ENCODE measurements at regions not wholly inside any gene's neighbourhood (a gene's known extent, or its start where the extent isn't known, plus 50 kb on each side); places are given as distances from the start of the nearest gene placed in this dataset.

DNA sequence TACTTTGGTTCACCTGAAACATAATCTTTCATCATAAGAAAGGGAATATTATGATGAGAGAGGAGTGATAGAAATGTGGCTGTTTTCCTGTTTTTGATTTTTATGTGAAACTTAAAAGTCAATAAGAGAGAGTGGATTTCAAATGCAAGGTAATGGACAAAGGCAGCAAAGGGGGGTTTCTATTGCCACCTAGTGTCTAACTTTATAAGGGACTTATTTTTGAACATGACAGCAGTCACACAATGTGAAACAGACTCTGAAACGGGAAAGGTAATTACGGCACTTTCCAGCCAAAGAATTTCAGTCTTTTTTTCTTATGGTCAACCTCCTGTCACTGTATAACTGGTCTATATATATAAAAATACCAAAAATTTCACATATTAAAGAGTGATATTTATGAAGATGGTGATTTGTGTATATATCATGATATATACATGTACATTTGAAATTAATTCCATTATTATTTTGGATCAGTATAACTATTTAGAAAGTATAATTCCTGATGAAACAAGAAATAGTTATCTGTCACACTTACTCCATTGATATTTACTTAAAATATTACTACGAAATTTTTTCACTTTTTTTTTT is 127.1 kb downstream of the FBXO8 start:
- Histone ChIP-seq H3K9me3 (no peaks in the 10 kb centered on the region), H3K4me1 (no peaks in the 10 kb centered on the region), H3K27ac (peak overlapping the region in 3 of 4 donors; percentile 39 to 72 (median 60)), H3K27me3 (no peaks in the 10 kb centered on the region), H3K36me3 (no peaks in the 10 kb centered on the region), H3K4me3 (no peak overlapping the region)
- DNase-seq: no peak
- intact Hi-C loops (cut with DNase I; ENCODE audit: low total_unique reads): loop anchor here (5.0 kb wide), 1 partner anchor 639 kb away; no protein-coding TSS in a partner anchor
- 11 to 21% methylated on average over 3 of the region's 3 CpGs for WGBS, 2 donors (ENCODE audit: low coverage in 1 of 2)
- TF ChIP-seq, protein P1, sequence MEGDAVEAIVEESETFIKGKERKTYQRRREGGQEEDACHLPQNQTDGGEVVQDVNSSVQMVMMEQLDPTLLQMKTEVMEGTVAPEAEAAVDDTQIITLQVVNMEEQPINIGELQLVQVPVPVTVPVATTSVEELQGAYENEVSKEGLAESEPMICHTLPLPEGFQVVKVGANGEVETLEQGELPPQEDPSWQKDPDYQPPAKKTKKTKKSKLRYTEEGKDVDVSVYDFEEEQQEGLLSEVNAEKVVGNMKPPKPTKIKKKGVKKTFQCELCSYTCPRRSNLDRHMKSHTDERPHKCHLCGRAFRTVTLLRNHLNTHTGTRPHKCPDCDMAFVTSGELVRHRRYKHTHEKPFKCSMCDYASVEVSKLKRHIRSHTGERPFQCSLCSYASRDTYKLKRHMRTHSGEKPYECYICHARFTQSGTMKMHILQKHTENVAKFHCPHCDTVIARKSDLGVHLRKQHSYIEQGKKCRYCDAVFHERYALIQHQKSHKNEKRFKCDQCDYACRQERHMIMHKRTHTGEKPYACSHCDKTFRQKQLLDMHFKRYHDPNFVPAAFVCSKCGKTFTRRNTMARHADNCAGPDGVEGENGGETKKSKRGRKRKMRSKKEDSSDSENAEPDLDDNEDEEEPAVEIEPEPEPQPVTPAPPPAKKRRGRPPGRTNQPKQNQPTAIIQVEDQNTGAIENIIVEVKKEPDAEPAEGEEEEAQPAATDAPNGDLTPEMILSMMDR (IDR thresholded peaks at IDR 0.05): peak; percentile 46 to 61 (median 54)
- no peak for TF ChIP-seq POLR2AphosphoS5 (IDR thresholded peaks at IDR 0.05)
- in situ Hi-C loops (cut with MboI; ENCODE audit: low pct_ligation_motif_present in 1 of 4, low pct_unique_long_range_greater_than_20kb in 1 of 4, low sequenced_read_pairs in 3 of 4): loop anchor here in 1 of 4 donors (25.0 kb wide), 1 partner anchor 644 kb away; no protein-coding TSS in a partner anchor

DNA sequence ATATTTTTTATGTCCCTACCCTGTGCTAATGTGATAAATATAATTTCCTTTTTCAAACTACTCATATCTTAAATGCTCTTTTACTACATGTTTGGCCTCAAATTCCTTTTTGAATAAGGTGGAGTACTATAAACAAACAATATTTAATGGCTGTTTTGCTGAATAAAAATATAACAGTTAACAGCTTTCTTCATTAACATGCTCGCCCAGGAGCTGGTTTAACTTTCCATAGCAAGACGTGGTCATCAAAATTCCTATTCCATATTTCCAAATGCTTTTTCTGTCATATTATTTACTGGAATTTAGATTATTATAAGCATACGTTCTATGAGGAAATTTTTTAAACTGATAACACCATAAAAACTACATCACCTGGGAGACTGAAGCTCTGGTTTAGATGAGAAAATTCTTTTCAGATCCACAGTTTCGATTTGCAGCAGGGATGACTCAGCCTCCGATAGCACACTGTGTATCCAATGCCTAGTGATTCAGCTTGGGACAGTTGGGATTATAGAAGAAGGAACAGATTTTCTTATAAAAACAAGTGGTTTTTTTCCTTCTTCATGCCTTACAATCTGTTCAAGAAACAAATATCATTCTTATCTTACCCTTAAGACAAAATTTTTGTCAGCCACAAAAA is 129.1 kb downstream of the FBXO8 start:
- no peaks in the 10 kb centered on the region for H3K27me3 ChIP-seq
- no peaks in the 10 kb centered on the region for H3K36me3 ChIP-seq
- 18 to 29% methylated on average over 4 to 5 of the region's 5 CpGs for WGBS, 2 donors (ENCODE audit: low coverage in 1 of 2)
- no peaks in the 10 kb centered on the region for H3K9me3 ChIP-seq
- TF ChIP-seq POLR2AphosphoS5 (IDR thresholded peaks at IDR 0.05) (peak in 1 of 3 donors; percentile 11), EP300 (IDR thresholded peaks at IDR 0.05; ENCODE audit: low read depth) (no peak)
- intact Hi-C loops (cut with DNase I; ENCODE audit: low total_unique reads): no loop called here
- H3K27ac ChIP-seq: peak overlapping the region; percentile 39 to 72 (median 52)
- no peaks in the 10 kb centered on the region for H3K4me1 ChIP-seq
- peak overlapping the region in 3 of 4 donors; percentile 10 to 37 (median 22) for H3K4me3 ChIP-seq
- in situ Hi-C loops (cut with MboI; ENCODE audit: low pct_ligation_motif_present in 1 of 4, low pct_unique_long_range_greater_than_20kb in 1 of 4, low sequenced_read_pairs in 3 of 4): loop anchor here in 1 of 4 donors (25.0 kb wide), 1 partner anchor 642 kb away; no protein-coding TSS in a partner anchor
- DNase-seq: no peak

DNA sequence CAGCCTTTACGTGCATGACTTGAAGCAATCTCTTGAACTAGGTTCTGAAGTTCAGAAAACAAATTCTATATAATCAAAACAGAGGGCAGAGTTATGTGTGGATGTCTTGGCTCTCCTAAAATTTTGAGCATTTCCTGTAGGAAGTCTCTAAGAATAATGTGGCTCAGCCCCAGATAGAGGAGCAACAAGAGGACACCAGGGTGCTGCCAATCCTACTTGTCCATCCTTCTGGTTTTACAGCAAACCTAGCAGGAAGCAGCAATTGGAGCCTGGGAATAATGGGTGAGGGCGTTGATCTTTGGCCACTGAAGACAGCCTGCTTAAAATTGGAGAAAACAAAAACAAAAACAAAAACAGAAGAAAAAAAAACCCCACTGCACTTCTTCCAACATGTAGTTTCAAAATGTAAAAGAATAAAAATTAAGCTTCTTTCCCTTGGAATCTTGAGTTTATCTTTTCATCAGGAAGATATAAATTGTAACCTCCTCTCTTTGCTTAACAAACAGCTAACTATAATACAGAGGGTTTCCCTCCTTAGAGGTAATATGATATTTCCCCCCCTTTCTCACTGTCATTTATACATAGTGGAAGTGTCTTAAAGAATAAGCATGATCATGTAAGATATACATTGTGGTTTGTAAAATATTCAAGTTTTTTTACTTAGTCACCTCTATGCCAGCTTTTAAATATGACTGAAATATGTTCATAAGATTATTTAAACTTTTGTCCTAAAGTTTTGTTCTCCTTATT is 130.6 kb downstream of the FBXO8 start:
- H3K4me3 ChIP-seq: no peak overlapping the region
- no peaks in the 10 kb centered on the region for H3K9me3 ChIP-seq
- H3K36me3 ChIP-seq: no peaks in the 10 kb centered on the region
- intact Hi-C loops (cut with DNase I; ENCODE audit: low total_unique reads): no loop called here
- no peak for DNase-seq
- H3K27ac ChIP-seq: peak overlapping the region; percentile 16 to 61 (median 50)
- WGBS, 2 donors (ENCODE audit: low coverage in 1 of 2): 47 to 68% methylated on average over 2 of the region's 2 CpGs
- in situ Hi-C loops (cut with MboI; ENCODE audit: low pct_ligation_motif_present in 1 of 4, low pct_unique_long_range_greater_than_20kb in 1 of 4, low sequenced_read_pairs in 3 of 4): loop anchor here in 1 of 4 donors (25.0 kb wide), 1 partner anchor 641 kb away; no protein-coding TSS in a partner anchor
- no peak for TF ChIP-seq POLR2AphosphoS5 (IDR thresholded peaks at IDR 0.05)
- TF ChIP-seq, protein P1 (IDR thresholded peaks at IDR 0.05): no peak
- peaks cover 0 to 3% (median 0%) of the 10 kb centered on the region in 4 donors for H3K4me1 ChIP-seq
- H3K27me3 ChIP-seq: no peaks in the 10 kb centered on the region

DNA sequence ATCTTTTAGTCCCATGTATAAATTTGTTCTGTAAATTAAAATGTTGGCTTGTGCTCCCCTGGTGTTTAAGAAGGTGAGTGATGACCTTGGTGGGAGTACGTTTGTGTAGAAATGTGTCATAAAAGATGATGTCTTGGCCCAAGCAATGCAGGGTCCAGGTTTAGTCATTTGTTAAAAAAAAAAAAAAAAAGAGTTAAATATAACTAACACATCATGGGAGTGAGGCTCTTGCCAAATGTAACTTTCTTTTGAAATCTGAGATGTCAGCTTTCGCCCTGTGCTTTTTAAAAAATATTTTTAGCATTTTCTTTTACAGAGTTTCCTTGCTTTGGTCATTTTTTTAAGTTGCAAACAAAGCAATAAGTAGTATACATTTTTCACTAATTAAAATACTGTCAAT is 135.6 kb downstream of the FBXO8 start:
- intact Hi-C loops (cut with DNase I; ENCODE audit: low total_unique reads) (no loop called here), in situ Hi-C loops (cut with MboI; ENCODE audit: low pct_ligation_motif_present in 1 of 4, low pct_unique_long_range_greater_than_20kb in 1 of 4, low sequenced_read_pairs in 3 of 4) (loop anchor here in 3 of 4 donors (25.0 kb wide), 1 partner anchor 636 kb away; no protein-coding TSS in a partner anchor)
- Histone ChIP-seq H3K36me3 (no peaks in the 10 kb centered on the region), H3K9me3 (no peaks in the 10 kb centered on the region), H3K27ac (peak overlapping the region; percentile 16 to 65 (median 48)), H3K4me3 (no peak overlapping the region), H3K4me1 (peaks cover 0 to 3% (median 0%) of the 10 kb centered on the region in 4 donors), H3K27me3 (no peaks in the 10 kb centered on the region)
- WGBS, 2 donors (ENCODE audit: low coverage in 1 of 2): 52 to 68% methylated on average over 2 of the region's 2 CpGs
- no peak for TF ChIP-seq POLR2AphosphoS5 (IDR thresholded peaks at IDR 0.05)
- no peak for TF ChIP-seq EP300 (IDR thresholded peaks at IDR 0.05; ENCODE audit: low read depth)
- no peak for TF ChIP-seq POLR2A (IDR thresholded peaks at IDR 0.05)
- TF ChIP-seq, protein P1 (IDR thresholded peaks at IDR 0.05): no peak
- DNase-seq: no peak

Data from transverse colon (tissue), 4 donors.